Immature natural killer cell (primary cell): ENCODE measurements at regions not wholly inside any gene's neighbourhood (a gene's known extent, or its start where the extent isn't known, plus 50 kb on each side); places are given as distances from the start of the nearest gene placed in this dataset.
A peak's percentile ranks its signal among the peaks of the same experiment; 100 is the strongest.
"Not testable (repeated sequence)": the region's sequence is repeated elsewhere in the genome, so short reads cannot be mapped to it uniquely, and the experiment has no call there.

Experiments used
- DNase-seq, 3 donors: peaks; one replicate each; pipeline ENCODE4 v3.0.0; 2022; ENCODE audit warnings: mixed read lengths in 1 of 3
- H3K27ac Mint-ChIP-seq, 6 donors: one replicate each; pipeline ENCODE4 v1.8.0; 2020; ENCODE audit warnings: mixed read lengths in 6 of 6, mild to moderate bottlenecking in 5 of 6, inconsistent platforms in 4 of 6, moderate library complexity in 3 of 6
- H3K27me3 Mint-ChIP-seq, 3 donors: one replicate each; pipeline ENCODE4 v1.8.0; 2020 to 2021; ENCODE audit warnings: low read depth in 3 of 3, mild to moderate bottlenecking in 3 of 3, mixed read lengths in 3 of 3, moderate library complexity in 3 of 3, inconsistent platforms in 1 of 3
- H3K36me3 Mint-ChIP-seq, 3 donors: one replicate each; pipeline ENCODE4 v1.8.0; 2020; ENCODE audit warnings: mixed read lengths in 3 of 3, inconsistent platforms in 2 of 3, mild to moderate bottlenecking in 2 of 3
- H3K4me1 Mint-ChIP-seq, 2 donors: one replicate each; pipeline ENCODE4 v1.8.0; 2020; ENCODE audit warnings: inconsistent platforms in 2 of 2, mild to moderate bottlenecking in 2 of 2, mixed read lengths in 2 of 2, moderate library complexity in 1 of 2
- H3K4me3 Mint-ChIP-seq, 5 donors: one replicate each; pipeline ENCODE4 v1.8.0; 2020; ENCODE audit warnings: mild to moderate bottlenecking in 5 of 5, mixed read lengths in 5 of 5, inconsistent platforms in 3 of 5, moderate library complexity in 3 of 5
- H3K9me3 Mint-ChIP-seq, 6 donors: one replicate each; pipeline ENCODE4 v1.8.0; 2020; ENCODE audit warnings: mild to moderate bottlenecking in 6 of 6, mixed read lengths in 6 of 6, inconsistent platforms in 4 of 6, moderate library complexity in 3 of 6

GRCh38 chr10:26952094-26952493 is 91.3 kb upstream of the ABI1 start:
- Mint-ChIP-seq H3K27ac (no peak overlapping the region), H3K9me3 (peaks cover 0 to 3% (median under 1%) of the 10 kb centered on the region in 6 donors), H3K4me1 (no peaks in the 10 kb centered on the region), H3K36me3 (peaks cover 0 to 3% (median 0%) of the 10 kb centered on the region in 3 donors), H3K27me3 (peaks cover 0 to 2% (median 2%) of the 10 kb centered on the region in 3 donors), H3K4me3 (no peak overlapping the region)
- DNase-seq, result no peak

GRCh38 chr10:26951650-26952049 is 90.9 kb upstream of the ABI1 start:
- no peak for DNase-seq
- peaks cover 0 to 3% (median under 1%) of the 10 kb centered on the region in 6 donors for H3K9me3 Mint-ChIP-seq
- H3K27ac Mint-ChIP-seq, result no peak overlapping the region
- H3K4me3 Mint-ChIP-seq, result no peak overlapping the region
- peaks cover 0 to 2% (median 2%) of the 10 kb centered on the region in 3 donors for H3K27me3 Mint-ChIP-seq
- no peaks in the 10 kb centered on the region for H3K4me1 Mint-ChIP-seq
- peaks cover 0 to 3% (median 0%) of the 10 kb centered on the region in 3 donors for H3K36me3 Mint-ChIP-seq

- peaks cover 0 to 2% (median 2%) of the 10 kb centered on the region in 3 donors for H3K27me3 Mint-ChIP-seq
- peaks cover 0 to 3% (median 0%) of the 10 kb centered on the region in 3 donors for H3K36me3 Mint-ChIP-seq
- DNase-seq, result no peak
- no peak overlapping the region for H3K27ac Mint-ChIP-seq
- no peaks in the 10 kb centered on the region for H3K4me1 Mint-ChIP-seq
- H3K4me3 Mint-ChIP-seq, result no peak overlapping the region
- peaks cover 0 to 3% (median under 1%) of the 10 kb centered on the region in 6 donors for H3K9me3 Mint-ChIP-seq
Observed at GRCh38 chr10:26950934-26951333, 90.2 kb upstream of the ABI1 start.

GRCh38 chr10:26946102-26946811 is 85.5 kb upstream of the ABI1 start:
- Mint-ChIP-seq H3K27ac (no peak overlapping the region), H3K9me3 (peaks cover 0 to 3% (median under 1%) of the 10 kb centered on the region in 6 donors), H3K4me3 (no peak overlapping the region), H3K36me3 (peaks cover 0 to 3% (median 0%) of the 10 kb centered on the region in 3 donors), H3K27me3 (peaks cover 0 to 3% (median 0%) of the 10 kb centered on the region in 3 donors), H3K4me1 (no peaks in the 10 kb centered on the region)
- no peak for DNase-seq

- H3K4me3 Mint-ChIP-seq, result no peak overlapping the region
- peaks cover 0 to 3% (median 2%) of the 10 kb centered on the region in 3 donors for H3K27me3 Mint-ChIP-seq
- DNase-seq, result no peak
- H3K36me3 Mint-ChIP-seq, result no peaks in the 10 kb centered on the region
- no peak overlapping the region for H3K27ac Mint-ChIP-seq
- peaks cover 0 to 2% (median 0%) of the 10 kb centered on the region in 6 donors for H3K9me3 Mint-ChIP-seq
- no peaks in the 10 kb centered on the region for H3K4me1 Mint-ChIP-seq
Observed at GRCh38 chr10:26944261-26944882, 83.6 kb upstream of the ABI1 start.

- no peak for DNase-seq
- Mint-ChIP-seq H3K27me3 (peaks cover 0 to 6% (median 3%) of the 10 kb centered on the region in 3 donors), H3K4me1 (no peaks in the 10 kb centered on the region), H3K9me3 (no peaks in the 10 kb centered on the region), H3K36me3 (no peaks in the 10 kb centered on the region), H3K27ac (no peak overlapping the region), H3K4me3 (no peak overlapping the region)
Observed at GRCh38 chr10:26939962-26940354, 79.2 kb upstream of the ABI1 start.

- no peak overlapping the region for H3K4me3 Mint-ChIP-seq
- DNase-seq, result no peak
- H3K27me3 Mint-ChIP-seq, result peaks cover 0 to 6% (median 3%) of the 10 kb centered on the region in 3 donors
- H3K4me1 Mint-ChIP-seq, result no peaks in the 10 kb centered on the region
- H3K27ac Mint-ChIP-seq, result no peak overlapping the region
- H3K9me3 Mint-ChIP-seq, result no peaks in the 10 kb centered on the region
- H3K36me3 Mint-ChIP-seq, result no peaks in the 10 kb centered on the region
Observed at GRCh38 chr10:26939290-26939961, 78.7 kb upstream of the ABI1 start.

GRCh38 chr10:26938578-26938977 is 77.8 kb upstream of the ABI1 start:
- Mint-ChIP-seq H3K27ac (no peak overlapping the region), H3K4me3 (no peak overlapping the region), H3K27me3 (peaks cover 0 to 6% (median 3%) of the 10 kb centered on the region in 3 donors), H3K36me3 (no peaks in the 10 kb centered on the region), H3K4me1 (no peaks in the 10 kb centered on the region), H3K9me3 (no peaks in the 10 kb centered on the region)
- DNase-seq, result no peak

- Mint-ChIP-seq H3K4me1 (no peaks in the 10 kb centered on the region), H3K4me3 (no peak overlapping the region), H3K9me3 (no peaks in the 10 kb centered on the region), H3K36me3 (no peaks in the 10 kb centered on the region), H3K27ac (no peak overlapping the region), H3K27me3 (peaks cover 0 to 6% (median 3%) of the 10 kb centered on the region in 3 donors)
- no peak for DNase-seq
Observed at GRCh38 chr10:26937371-26937770, 76.6 kb upstream of the ABI1 start.

GRCh38 chr10:26934190-26934589 is 73.4 kb upstream of the ABI1 start:
- not testable (repeated sequence) for H3K4me1 Mint-ChIP-seq, H3K27ac Mint-ChIP-seq, DNase-seq, H3K27me3 Mint-ChIP-seq, H3K9me3 Mint-ChIP-seq, H3K36me3 Mint-ChIP-seq, H3K4me3 Mint-ChIP-seq

- H3K4me1 Mint-ChIP-seq, result peaks cover 0 to 4% of the 10 kb centered on the region in 2 donors
- no peak overlapping the region for H3K4me3 Mint-ChIP-seq
- no peak overlapping the region for H3K27ac Mint-ChIP-seq
- no peak for DNase-seq
- peaks cover 0 to 6% (median 3%) of the 10 kb centered on the region in 3 donors for H3K27me3 Mint-ChIP-seq
- H3K9me3 Mint-ChIP-seq, result no peaks in the 10 kb centered on the region
- H3K36me3 Mint-ChIP-seq, result no peaks in the 10 kb centered on the region
Observed at GRCh38 chr10:26932576-26932975, 71.8 kb upstream of the ABI1 start.

- H3K4me1 Mint-ChIP-seq, result peaks cover 0 to 4% of the 10 kb centered on the region in 2 donors
- peaks cover 2 to 8% (median 3%) of the 10 kb centered on the region in 3 donors for H3K27me3 Mint-ChIP-seq
- peak overlapping the region in 1 of 5 donors; percentile 21 for H3K4me3 Mint-ChIP-seq
- H3K27ac Mint-ChIP-seq, result no peak overlapping the region
- no peak for DNase-seq
- H3K36me3 Mint-ChIP-seq, result no peaks in the 10 kb centered on the region
- H3K9me3 Mint-ChIP-seq, result peaks cover 0 to 2% (median 0%) of the 10 kb centered on the region in 6 donors
Observed at GRCh38 chr10:26931223-26931622, 70.5 kb upstream of the ABI1 start.

GRCh38 chr10:26922824-26923223 is 62.1 kb upstream of the ABI1 start:
- not testable (repeated sequence) for H3K4me1 Mint-ChIP-seq, H3K27ac Mint-ChIP-seq, H3K36me3 Mint-ChIP-seq, H3K27me3 Mint-ChIP-seq, DNase-seq, H3K4me3 Mint-ChIP-seq, H3K9me3 Mint-ChIP-seq

- H3K27me3 Mint-ChIP-seq, H3K36me3 Mint-ChIP-seq, DNase-seq, H3K4me1 Mint-ChIP-seq, H3K9me3 Mint-ChIP-seq, H3K4me3 Mint-ChIP-seq, H3K27ac Mint-ChIP-seq: not testable (repeated sequence)
Observed at GRCh38 chr10:26919156-26919860, 58.5 kb upstream of the ABI1 start.
